HFFc6 (cell line): ENCODE measurements at regions not wholly inside any gene's neighbourhood (a gene's known extent, or its start where the extent isn't known, plus 50 kb on each side); places are given as distances from the start of the nearest gene placed in this dataset.
A peak's percentile ranks its signal among the peaks of the same experiment; 100 is the strongest.

Experiments
- DNase-seq: peaks from one replicate; pipeline ENCODE4 v3.0.0-alpha.2; 2018
- H3K27ac Mint-ChIP-seq: 2 replicates; pipeline ENCODE4 v1.8.0; 2020; ENCODE audit warnings: mild to moderate bottlenecking, mixed read lengths
- H3K27me3 Mint-ChIP-seq: 2 replicates; pipeline ENCODE4 v1.8.0; 2021; ENCODE audit warnings: mild to moderate bottlenecking, moderate library complexity, mixed read lengths; ENCODE audit not compliant: insufficient read depth
- H3K36me3 Mint-ChIP-seq: 2 replicates; pipeline ENCODE4 v1.8.0; 2021; ENCODE audit warnings: low read depth, mixed read lengths
- H3K4me1 Mint-ChIP-seq: 2 replicates; pipeline ENCODE4 v1.8.0; 2020; ENCODE audit warnings: low read depth, mixed read lengths
- H3K4me3 Mint-ChIP-seq: 2 replicates; pipeline ENCODE4 v1.8.0; 2020; ENCODE audit warnings: mild to moderate bottlenecking, moderate library complexity, mixed read lengths
- H3K9me3 Mint-ChIP-seq: 2 replicates; pipeline ENCODE4 v1.8.0; 2020; ENCODE audit warnings: mild to moderate bottlenecking, mixed read lengths
- CTCF ChIP-seq: fragments of 200-600 bp; sonication (generic); IDR thresholded peaks from 2 replicates; pipeline ENCODE4 v1.5.0; 2021; ENCODE audit warnings: antibody characterized with exemption, mild to moderate bottlenecking

- no peak for DNase-seq
- peaks cover 43% of the 10 kb centered on the region for H3K4me1 Mint-ChIP-seq
- H3K27me3 Mint-ChIP-seq: no peaks in the 10 kb centered on the region; the same call in 1 of the 2 replicates
- H3K36me3 Mint-ChIP-seq: no peaks in the 10 kb centered on the region
- no peak overlapping the region for H3K4me3 Mint-ChIP-seq
- H3K27ac Mint-ChIP-seq: peak overlapping the region; percentile 92
- no peaks in the 10 kb centered on the region for H3K9me3 Mint-ChIP-seq
- TF ChIP-seq CTCF: no peak
These were observed 251.7 kb upstream of the ACTBL2 start for GRCh38 chr5:57734296-57734695.

GRCh38 chr5:57727591-57727990, 245.0 kb upstream of the ACTBL2 start:
- H3K27ac Mint-ChIP-seq: no peak overlapping the region
- H3K9me3 Mint-ChIP-seq: peaks cover 4% of the 10 kb centered on the region; the same call in 1 of the 2 replicates
- TF ChIP-seq CTCF: no peak
- peaks cover 34% of the 10 kb centered on the region for H3K4me1 Mint-ChIP-seq
- DNase-seq: no peak
- no peak overlapping the region for H3K4me3 Mint-ChIP-seq
- H3K36me3 Mint-ChIP-seq: peaks cover 4% of the 10 kb centered on the region; the same call in 1 of the 2 replicates
- H3K27me3 Mint-ChIP-seq: no peaks in the 10 kb centered on the region; the same call in 1 of the 2 replicates

- Mint-ChIP-seq H3K36me3 (peaks cover 4% of the 10 kb centered on the region; the same call in 1 of the 2 replicates), H3K4me1 (peaks cover 37% of the 10 kb centered on the region), H3K27ac (no peak overlapping the region), H3K4me3 (no peak overlapping the region), H3K27me3 (no peaks in the 10 kb centered on the region), H3K9me3 (peaks cover 4% of the 10 kb centered on the region; the same call in 1 of the 2 replicates)
- TF ChIP-seq CTCF: no peak
- peak; percentile 18 for DNase-seq
These were observed 243.3 kb upstream of the ACTBL2 start for GRCh38 chr5:57725658-57726504.

GRCh38 chr5:57724836-57725235, 242.2 kb upstream of the ACTBL2 start:
- H3K9me3 Mint-ChIP-seq: peaks cover 4% of the 10 kb centered on the region; the same call in 1 of the 2 replicates
- peak; percentile 76 for DNase-seq
- H3K27me3 Mint-ChIP-seq: no peaks in the 10 kb centered on the region
- H3K4me3 Mint-ChIP-seq: peak overlapping the region; percentile 1; the same call in 1 of the 2 replicates
- peaks cover 47% of the 10 kb centered on the region for H3K4me1 Mint-ChIP-seq
- H3K36me3 Mint-ChIP-seq: peaks cover 4% of the 10 kb centered on the region; the same call in 1 of the 2 replicates
- TF ChIP-seq CTCF: no peak
- peak overlapping the region; percentile 50 for H3K27ac Mint-ChIP-seq

GRCh38 chr5:57721226-57721625, 238.6 kb upstream of the ACTBL2 start:
- Mint-ChIP-seq H3K4me1 (peaks cover 63% of the 10 kb centered on the region), H3K9me3 (no peaks in the 10 kb centered on the region), H3K4me3 (no peak overlapping the region), H3K27ac (no peak overlapping the region), H3K27me3 (no peaks in the 10 kb centered on the region; the same call in 1 of the 2 replicates), H3K36me3 (no peaks in the 10 kb centered on the region)
- TF ChIP-seq CTCF: no peak
- DNase-seq: no peak
